ENCODE measurements at regions not wholly inside any gene's neighbourhood (a gene's known extent, or its start where the extent isn't known, plus 50 kb on each side); places are given as distances from the start of the nearest gene placed in this dataset.

DNA sequence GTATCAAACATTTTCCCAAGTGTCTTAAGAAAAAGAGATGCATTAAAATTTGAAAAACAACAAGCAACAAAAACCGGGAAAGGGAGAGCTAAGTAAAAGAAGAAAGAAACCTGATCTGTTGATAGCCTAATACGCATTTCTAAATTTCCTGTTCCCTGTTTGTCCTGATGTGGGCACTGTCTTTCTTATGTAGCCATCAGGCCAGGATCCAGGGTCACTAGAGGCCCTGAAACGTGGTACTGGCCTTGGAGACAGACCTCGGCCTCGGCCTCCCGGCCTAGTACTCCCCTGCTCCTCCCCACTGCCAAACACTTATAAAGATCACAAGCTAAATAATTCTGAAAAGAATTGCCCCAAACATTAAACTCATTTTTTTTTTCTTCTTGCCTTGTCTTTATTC is 547.2 kb downstream of the IRX1 start:
- ATAC-seq (no peak), DNase-seq (no peak)
- Mint-ChIP-seq H3K27me3 (no peaks in the 10 kb centered on the region), H3K27ac (no peak overlapping the region), H3K9me3 (peaks cover 2% of the 10 kb centered on the region), H3K4me1 (ENCODE audit: low read depth) (no peaks in the 10 kb centered on the region), H3K4me3 (no peak overlapping the region), H3K36me3 (ENCODE audit: low read depth) (no peaks in the 10 kb centered on the region)
- TF ChIP-seq, protein P1, sequence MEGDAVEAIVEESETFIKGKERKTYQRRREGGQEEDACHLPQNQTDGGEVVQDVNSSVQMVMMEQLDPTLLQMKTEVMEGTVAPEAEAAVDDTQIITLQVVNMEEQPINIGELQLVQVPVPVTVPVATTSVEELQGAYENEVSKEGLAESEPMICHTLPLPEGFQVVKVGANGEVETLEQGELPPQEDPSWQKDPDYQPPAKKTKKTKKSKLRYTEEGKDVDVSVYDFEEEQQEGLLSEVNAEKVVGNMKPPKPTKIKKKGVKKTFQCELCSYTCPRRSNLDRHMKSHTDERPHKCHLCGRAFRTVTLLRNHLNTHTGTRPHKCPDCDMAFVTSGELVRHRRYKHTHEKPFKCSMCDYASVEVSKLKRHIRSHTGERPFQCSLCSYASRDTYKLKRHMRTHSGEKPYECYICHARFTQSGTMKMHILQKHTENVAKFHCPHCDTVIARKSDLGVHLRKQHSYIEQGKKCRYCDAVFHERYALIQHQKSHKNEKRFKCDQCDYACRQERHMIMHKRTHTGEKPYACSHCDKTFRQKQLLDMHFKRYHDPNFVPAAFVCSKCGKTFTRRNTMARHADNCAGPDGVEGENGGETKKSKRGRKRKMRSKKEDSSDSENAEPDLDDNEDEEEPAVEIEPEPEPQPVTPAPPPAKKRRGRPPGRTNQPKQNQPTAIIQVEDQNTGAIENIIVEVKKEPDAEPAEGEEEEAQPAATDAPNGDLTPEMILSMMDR (IDR thresholded peaks at IDR 0.05) = no peak
- intact Hi-C loops (cut with micrococcal nuclease) = no loop called here
- ChIA-PET CTCF (no interaction called here), POLR2A (no interaction called here)

DNA sequence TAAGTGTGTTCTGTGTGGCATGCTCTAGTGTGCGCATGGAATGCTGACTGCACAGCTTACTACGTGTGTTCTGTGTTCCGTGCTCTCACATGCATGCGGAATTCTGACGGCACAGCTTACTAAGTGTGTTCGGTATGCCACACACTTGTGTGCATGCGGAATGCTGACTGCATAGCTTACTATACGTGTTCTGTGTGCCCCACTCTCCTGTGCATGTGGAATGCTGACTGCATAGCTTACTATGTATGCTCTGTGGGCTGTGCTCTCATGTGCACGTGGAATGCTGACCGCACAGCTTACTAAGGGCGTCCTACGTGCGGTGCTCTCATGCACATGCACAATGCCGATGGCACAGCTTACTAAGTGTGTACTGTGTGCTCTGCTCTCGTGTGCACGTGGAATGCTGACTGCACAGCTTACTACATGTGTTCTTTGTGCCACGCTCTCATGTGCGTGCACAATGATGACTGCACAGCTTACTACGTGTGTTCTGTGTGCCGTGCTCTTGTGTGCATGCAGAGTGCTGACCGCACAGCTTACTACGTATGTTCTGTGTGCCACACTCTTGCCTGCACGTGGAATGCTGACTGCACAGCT is 548.9 kb downstream of the IRX1 start:
- Mint-ChIP-seq H3K4me1 (ENCODE audit: low read depth) (no peaks in the 10 kb centered on the region), H3K27me3 (no peaks in the 10 kb centered on the region), H3K36me3 (ENCODE audit: low read depth) (no peaks in the 10 kb centered on the region), H3K9me3 (peaks cover 2% of the 10 kb centered on the region), H3K27ac (no peak overlapping the region), H3K4me3 (no peak overlapping the region)
- DNase-seq = no peak
- intact Hi-C loops (cut with micrococcal nuclease) = no loop called here
- CTCF ChIA-PET = no interaction called here
- TF ChIP-seq, protein P1 (IDR thresholded peaks at IDR 0.05) = no peak
- ATAC-seq = no peak
- POLR2A ChIA-PET = no interaction called here

DNA sequence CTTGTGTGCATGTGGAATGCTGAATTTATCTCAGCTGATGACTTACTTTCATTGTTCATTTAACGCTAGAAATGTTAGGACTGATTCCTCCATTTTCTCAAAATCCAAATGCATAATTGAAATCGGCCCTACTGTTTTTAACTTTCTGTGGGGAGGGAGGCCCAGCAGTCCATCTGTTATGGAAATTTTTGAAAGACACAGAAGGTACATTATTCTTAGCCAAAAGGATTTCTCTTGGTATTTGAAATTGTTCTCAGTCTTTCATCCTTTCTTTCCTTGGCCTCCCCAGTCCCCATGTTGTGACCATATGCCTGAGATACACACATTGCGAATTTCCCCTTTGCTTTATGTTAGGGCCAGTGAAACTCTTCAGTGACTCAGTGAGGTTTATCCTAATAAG is 549.9 kb downstream of the IRX1 start:
- CTCF ChIA-PET = no interaction called here
- Mint-ChIP-seq H3K4me3 (no peak overlapping the region), H3K4me1 (ENCODE audit: low read depth) (no peaks in the 10 kb centered on the region), H3K27me3 (no peaks in the 10 kb centered on the region), H3K9me3 (peaks cover 2% of the 10 kb centered on the region), H3K36me3 (ENCODE audit: low read depth) (no peaks in the 10 kb centered on the region), H3K27ac (no peak overlapping the region)
- intact Hi-C loops (cut with micrococcal nuclease) = no loop called here
- TF ChIP-seq, protein P1 (IDR thresholded peaks at IDR 0.05) = no peak
- no peak for DNase-seq
- ATAC-seq = no peak
- POLR2A ChIA-PET = no interaction called here

DNA sequence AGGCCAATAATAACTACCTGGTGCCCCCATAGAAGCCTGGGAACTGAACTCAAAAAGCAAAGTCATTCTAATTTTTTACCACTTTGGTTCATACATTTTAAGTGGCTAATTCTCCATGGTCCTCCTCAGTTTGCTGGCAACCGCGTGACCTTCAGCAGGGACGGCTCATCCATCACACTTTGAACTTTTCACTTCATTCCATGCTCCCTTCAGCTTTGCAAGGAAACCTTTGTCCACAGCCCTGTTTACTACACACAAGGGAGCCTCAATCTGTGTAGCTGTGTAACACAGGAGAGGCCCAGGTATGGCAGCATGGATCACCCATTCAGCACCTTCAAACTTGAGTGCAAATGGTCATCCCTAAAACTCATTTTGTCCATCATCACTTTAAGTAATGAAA is 552.4 kb downstream of the IRX1 start:
- ATAC-seq (no peak), DNase-seq (no peak)
- Mint-ChIP-seq H3K27me3 (no peaks in the 10 kb centered on the region), H3K9me3 (peaks cover 2% of the 10 kb centered on the region), H3K27ac (no peak overlapping the region), H3K4me3 (no peak overlapping the region), H3K36me3 (ENCODE audit: low read depth) (no peaks in the 10 kb centered on the region), H3K4me1 (ENCODE audit: low read depth) (no peaks in the 10 kb centered on the region)
- TF ChIP-seq, protein P1 (IDR thresholded peaks at IDR 0.05) = no peak
- CTCF ChIA-PET = no interaction called here
- intact Hi-C loops (cut with micrococcal nuclease) = no loop called here
- POLR2A ChIA-PET = no interaction called here

- Mint-ChIP-seq H3K4me1 (ENCODE audit: low read depth) (no peaks in the 10 kb centered on the region), H3K4me3 (no peak overlapping the region), H3K36me3 (ENCODE audit: low read depth) (no peaks in the 10 kb centered on the region), H3K27me3 (no peaks in the 10 kb centered on the region), H3K27ac (no peak overlapping the region), H3K9me3 (no peaks in the 10 kb centered on the region)
- no peak for ATAC-seq
- TF ChIP-seq, protein P1 (IDR thresholded peaks at IDR 0.05) = no peak
- CTCF ChIA-PET = no interaction called here
- POLR2A ChIA-PET = no interaction called here
- DNase-seq = no peak
- intact Hi-C loops (cut with micrococcal nuclease) = no loop called here
These were observed 554.4 kb downstream of the IRX1 start for GRCh38 chr5:4150067-4150466.
